Ramos (cell line): ENCODE measurements at regions not wholly inside any gene's neighbourhood (a gene's known extent, or its start where the extent isn't known, plus 50 kb on each side); places are given as distances from the start of the nearest gene placed in this dataset.

ENCODE experiments used
- in situ Hi-C: fragments of 300-500 bp; cut with MboI; formaldehyde crosslinking; loops from one replicate; pipeline ENCODE4 v1.14.3; 2022; ENCODE audit warnings: low sequenced_read_pairs; ENCODE audit not compliant: unreplicated experiment

DNA sequence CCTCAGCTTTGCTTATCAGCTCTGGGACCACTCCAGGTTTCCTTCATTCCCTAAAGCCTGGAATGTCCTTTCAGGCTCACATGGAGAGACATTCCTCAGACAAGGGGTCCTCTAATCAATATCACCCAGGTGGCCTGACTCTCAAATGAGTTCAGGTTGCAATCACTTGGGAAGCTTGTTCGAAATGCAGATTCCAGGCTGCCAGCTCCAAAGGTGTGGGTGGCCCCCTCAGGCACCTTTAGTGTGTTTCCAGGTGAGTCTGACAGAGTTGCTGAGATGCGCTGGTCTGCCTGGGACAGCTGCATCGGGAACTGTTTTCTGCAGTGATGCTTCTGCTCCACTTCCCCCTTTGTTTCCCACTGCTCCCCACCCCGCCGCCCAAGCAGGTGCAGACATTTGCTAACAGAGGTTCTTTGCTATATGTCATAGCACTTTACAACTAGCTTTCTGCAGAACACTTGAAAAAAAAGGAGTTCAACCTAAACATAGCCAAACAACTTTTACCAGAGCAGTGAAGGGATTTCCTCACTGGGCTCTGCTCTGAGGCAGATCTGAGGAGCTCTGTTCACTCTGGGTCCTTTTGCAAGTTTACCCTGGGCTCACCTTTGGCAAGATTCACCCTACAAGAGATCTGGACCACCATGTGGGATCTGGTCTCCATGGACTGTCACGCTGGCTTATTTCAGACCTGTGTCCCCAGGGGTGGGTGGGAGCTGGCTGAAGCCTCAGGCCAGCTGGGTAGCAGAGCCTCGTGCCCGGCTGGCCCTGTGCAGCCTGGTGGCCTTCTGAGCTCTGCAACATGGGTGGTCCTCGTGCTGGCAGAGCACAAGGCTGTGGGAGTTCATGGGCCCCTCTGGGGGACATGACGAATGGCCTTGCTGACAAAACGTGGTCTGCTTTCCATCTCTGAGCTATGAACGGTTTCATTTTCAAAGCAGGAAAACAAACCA lies 539.6 kb downstream of the CCDC171 start:
- in situ Hi-C loops = no loop called here

DNA sequence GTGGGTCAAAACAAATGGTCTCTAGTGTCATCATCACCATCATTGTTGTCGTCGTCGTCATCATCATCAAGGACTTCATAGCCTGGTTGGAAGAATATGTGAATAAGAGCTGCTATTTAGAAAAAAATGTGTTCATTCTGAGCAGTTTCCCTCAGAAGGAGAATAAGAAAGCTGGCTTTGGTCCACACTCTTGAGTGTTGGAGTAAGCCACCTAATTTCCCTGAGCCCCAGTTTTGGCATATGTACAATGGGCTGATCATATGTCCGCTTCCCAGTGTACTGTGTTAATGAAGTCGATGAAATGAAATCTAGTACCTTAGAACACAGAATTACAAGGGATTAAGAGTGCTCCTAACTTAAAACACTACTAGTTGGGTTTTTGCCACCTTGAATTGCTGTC lies 545.5 kb downstream of the CCDC171 start:
- in situ Hi-C loops = no loop called here

DNA sequence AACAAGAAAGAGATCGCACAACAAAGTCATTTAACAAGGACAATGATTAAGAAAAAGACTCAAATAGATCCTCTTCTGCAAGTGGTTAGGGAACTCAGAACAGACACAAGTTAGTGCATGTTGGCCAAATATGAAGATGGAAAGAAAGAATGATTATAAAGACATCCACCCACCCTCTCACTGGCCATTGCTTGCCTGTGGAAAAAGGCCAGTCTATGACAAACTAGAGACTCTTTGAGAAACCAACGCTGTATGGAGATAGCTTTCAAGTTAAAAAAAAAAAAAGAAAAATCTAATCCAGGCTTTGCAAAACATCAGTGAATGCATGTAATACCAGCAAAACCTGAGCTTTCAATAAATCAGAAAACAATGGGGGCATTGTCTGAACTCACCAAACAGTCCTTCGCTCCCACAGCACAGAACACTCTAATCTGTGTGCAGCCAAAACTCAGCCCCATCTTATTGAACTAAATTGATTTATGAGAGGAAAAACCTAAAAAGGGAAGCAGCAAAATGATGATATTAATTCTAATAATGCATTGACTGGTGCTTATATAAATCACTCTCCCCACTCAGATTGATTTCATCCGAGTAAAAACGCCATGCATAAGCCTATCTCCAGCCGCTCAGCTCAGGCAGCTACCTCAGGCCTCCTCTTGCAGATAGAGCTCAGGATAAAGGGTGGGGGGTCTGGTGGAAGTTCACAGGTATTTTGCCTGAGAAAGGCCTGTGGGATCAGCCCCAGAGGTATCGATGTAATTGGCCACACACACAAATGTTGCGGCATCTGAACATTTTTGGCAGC lies 547.1 kb downstream of the CCDC171 start:
- in situ Hi-C loops = no loop called here

DNA sequence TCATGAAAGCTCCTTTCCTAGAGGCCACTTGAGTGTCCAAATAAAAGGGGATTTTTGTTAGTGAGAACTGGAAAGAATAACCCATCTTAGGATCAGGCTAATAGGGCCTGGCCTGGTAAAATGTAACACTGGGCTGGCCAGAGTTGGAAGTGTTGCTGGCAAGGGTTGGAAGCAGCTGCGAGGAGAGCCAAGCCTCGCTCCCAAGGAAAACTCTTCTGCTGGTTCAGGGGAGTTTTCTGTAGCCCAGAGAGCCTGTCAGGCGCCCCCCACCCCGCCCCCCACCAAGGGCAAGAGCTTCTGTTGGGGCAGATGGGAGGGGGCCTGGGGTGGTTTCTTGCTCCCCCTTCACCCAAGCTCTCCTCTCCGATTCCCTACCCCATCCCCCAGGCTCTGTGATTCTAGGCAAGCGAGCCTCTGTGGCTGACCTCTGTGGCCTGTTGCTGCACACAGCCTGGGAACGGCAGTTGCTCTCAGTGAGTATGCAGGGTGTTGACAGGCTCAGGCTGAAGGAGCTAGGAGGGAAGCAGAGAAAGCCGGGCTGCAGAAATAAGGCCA lies 547.8 kb downstream of the CCDC171 start:
- in situ Hi-C loops = no loop called here

DNA sequence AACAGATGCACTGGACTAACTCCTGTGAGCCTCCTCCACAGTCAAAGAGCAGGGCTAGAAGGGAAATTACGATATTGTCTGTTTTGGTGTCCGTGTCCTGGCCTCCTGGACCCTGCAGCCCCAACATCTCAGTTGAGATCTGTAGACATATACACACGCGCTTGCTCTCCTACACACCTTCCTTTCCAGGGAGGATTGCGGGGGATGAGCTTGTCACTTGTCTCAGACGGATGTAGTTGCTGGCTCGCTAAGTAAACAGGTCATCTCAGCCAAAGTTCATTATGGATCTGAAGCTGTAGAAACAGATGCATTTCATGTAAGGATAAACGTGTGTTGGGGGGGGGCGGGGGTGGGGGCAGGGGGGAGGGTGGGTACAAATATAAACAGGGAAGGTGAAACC lies 549.3 kb downstream of the CCDC171 start:
- in situ Hi-C loops = no loop called here

DNA sequence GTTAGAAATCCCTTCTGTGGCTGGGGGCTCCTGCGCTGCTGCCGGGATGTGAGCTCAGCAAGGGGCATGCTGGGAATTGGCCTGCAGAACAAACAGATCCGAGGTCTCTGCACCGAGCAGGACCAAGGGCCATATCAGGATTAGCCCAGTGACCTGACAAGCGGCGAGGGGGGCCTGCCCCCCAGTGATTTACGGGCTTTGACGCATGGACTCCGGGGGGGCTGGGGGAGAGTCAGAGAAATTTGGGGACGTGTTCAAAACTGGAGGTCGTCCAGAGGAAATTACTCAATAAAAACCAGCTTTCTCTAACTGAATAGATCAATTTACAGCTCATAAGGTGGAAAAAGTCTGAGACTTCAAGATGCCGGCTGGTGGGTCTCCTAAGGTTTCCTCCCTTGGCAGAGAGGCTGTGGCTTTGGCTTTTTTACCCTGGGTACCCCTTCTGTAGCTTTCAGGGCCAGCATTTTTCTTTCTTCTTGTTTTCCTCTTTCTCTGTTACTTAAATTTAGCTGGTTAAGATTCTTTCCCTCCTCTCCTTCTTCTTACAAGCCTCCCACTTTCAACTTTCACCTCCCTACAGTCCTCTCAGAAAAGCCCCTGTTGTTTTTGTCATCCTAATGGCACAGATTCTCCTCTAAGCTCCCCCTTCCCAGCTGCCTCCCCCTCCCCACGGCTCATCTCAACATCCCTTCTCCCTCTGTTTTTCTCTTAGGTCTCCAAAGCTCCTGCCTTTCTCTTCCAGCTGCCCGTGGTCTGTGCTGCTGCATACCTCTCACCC lies 551.0 kb downstream of the CCDC171 start:
- in situ Hi-C loops = no loop called here

DNA sequence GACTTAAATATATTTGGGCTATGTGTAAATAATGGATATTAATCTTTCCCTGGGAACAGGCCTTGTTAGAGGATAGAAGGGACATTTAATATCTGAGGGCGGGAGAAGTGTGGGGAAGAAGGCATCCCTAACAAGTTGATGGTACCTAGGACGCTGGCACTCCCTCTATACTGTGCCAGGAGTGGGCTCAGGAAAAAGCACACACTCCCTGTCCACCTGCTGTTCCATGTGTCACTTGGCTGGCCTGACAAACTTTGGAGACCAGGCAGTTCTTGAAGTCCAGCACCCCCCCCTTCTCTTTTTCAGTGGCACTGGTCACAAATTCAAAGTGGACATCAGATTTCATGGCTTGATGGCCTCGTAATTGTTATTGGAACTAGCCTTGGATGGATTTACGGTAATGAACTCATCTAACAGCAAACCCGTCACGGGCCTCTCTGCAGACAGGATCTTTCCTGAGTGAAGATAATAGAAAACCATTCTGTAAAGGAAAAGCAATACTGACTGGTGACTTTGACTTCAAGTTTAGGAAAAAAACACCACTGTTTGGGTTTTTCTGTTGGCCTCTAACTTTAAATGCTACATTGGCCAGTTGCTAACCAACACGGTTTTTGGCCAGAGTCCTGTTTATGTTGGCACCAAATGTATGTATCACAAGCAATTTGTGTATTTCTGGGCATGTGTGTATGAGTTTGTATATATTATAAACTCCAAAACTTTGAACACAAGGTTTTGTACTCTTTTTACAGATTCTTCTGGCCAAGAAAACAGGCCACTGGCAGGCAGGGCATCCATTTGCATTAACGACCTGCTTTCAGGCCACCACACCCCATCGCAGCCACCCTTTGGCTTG lies 552.6 kb downstream of the CCDC171 start:
- in situ Hi-C loops = no loop called here

DNA sequence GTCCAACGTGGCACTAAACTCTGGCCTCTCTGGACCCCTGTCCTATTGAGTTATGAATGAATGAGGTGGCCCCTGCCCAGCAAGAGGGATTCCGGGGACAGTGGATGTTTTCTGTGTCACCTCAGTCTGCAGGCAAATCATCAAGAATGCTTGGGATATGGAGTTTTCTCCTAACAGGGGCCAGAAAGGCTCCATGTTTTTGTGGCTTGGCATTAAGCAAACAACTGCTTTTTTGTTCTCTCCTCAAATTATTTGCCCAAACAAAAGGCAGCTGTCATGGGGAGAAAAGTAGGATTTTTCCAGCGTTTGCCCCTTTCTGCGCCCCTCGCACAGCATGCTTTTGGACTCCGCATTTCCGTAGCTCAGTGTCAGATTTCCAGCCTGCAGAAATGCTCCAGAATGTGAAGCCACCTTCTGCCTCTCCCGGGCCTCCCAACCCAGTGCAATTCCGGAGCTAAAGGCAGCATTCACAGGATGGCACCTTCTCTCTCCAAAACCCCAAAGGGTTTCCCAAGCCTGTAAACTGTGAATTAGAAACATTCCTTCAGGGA lies 553.3 kb downstream of the CCDC171 start:
- in situ Hi-C loops = no loop called here

DNA sequence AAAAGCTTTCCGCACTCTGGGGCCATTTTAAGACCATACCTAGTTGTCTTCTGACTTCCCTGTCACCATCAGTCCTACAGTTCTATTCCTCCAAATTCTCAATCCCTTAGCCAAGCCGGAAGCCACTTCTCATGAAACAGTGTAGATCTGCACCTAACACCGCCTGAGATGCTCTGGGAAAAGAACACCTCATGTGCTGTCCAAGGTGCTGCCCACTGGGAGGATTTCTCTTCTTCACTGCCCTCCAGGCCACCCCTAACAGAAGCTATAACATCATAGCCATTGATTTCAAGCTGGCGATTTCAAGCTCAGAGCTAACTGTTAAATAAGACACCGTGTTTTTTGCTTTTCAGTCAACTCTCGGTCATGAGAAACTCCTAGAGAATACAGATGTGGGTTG lies 559.3 kb downstream of the CCDC171 start:
- in situ Hi-C loops = no loop called here

DNA sequence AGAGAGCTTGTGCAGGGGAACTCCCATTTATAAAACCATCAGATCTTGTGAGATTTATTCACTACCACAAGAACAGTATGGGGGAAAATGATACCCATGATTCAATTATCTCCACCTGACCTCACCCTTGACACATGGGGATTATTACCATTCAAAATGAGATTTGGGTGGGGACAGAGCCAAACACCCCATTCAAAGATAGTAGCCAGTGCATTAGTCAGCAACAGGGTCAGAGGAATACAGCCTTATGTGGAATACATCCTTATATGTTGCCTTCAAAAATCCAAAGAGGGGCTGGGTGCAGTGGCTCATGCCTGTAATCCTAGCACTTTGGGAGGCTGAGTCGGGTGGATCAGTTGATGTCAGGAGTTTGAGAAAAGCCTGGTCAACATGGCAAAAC lies 563.2 kb downstream of the CCDC171 start:
- in situ Hi-C loops = no loop called here

DNA sequence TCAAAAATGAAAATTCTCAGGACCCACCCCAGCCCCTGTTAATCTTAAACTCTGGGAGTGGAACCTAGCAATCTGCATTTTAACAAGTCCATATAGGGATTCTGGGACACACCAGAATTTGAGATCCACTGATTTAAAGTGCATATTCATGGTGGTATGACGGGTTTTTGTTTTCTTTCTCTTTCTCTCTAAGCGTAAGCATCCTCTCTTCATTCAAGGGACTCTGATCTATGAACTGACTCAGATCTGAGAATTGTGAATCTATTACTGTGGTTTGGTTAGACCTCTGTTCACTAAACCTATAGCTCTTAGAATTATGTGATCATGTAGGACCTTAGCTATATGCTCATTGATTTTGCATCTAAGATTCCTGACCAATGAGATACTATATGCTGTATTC lies 565.2 kb downstream of the CCDC171 start:
- in situ Hi-C loops = no loop called here

DNA sequence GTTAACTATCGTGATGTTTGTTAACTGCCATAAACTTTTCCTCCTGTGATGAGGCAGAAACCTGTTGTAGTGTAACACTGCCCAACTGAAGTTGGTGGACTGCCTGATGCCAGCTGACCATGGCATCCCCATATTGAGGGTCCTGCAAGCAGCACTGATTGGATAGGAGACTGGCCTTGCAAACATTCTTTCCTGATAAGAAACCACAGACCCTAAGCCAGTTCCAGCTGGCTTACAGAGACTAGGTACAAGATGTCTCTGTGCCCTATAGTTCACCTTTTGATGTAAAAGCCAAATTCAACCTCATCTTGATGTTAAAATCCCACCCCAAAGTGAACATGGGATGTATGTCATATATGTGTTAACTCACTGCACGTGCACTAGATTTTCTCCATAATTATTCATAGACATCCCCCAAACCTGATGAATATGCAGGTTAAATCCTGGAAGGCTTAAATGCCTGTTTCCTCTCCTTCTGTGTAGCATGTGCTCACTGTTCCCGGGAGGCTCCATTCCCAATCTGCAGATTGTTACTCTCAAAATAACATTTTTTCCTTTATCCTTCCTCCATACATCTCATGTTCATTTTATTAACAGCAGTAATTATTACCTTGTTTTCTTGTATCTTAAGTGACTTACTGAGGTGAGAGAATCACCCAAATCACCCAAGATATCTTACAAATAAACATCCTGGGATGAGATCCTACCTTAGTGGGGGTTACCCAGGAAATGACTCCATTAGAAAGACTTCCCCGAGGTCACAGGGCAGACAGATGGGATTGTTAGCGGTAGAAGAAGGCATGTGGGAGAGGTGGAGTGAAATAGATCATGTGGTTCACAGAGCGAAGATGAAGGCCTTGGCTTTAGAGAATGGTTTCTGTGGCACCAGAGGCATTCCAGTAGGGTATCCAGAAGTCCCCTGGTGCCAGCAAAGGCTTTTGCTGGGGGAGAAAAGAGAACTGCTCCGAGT lies 566.7 kb downstream of the CCDC171 start:
- in situ Hi-C loops = no loop called here

DNA sequence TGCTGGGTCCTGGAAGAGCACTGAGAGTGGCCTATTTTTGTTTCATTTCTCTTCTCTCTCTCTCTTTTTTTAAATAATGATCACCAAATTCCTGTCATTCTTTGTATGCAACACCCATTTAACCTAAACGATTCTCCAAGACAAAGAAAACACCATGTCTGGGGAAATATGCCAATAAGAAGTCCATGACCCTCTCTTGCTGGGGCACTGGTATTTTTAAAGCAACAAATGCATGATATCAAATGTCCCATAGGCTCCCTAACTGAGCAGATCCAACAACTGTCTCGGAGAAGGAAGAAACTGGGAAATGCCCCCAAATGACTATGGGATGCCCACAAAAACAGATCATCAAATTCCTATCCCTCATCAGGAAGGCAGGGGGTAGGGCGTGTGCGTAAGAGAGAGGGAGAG lies 567.4 kb downstream of the CCDC171 start:
- in situ Hi-C loops = no loop called here

DNA sequence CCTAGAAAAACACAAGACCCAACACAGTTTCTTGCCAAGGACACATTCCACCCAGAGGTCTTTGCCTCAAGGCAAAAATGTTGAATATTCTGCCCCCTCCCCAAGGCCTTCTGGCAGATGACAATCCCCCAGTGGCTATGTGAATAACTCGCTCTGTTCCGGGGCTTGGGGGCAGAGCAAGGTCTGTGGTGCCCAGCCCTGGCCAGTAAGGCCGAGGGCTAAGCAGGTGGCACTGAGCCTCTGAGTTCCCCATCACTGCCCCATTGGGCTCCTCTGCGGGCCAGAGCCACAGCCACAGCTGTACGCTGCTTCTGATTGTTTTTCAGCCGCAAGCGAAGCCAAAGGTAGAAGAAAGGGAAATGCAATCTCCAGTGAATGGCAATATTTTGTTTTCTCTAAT lies 567.9 kb downstream of the CCDC171 start:
- in situ Hi-C loops = no loop called here

DNA sequence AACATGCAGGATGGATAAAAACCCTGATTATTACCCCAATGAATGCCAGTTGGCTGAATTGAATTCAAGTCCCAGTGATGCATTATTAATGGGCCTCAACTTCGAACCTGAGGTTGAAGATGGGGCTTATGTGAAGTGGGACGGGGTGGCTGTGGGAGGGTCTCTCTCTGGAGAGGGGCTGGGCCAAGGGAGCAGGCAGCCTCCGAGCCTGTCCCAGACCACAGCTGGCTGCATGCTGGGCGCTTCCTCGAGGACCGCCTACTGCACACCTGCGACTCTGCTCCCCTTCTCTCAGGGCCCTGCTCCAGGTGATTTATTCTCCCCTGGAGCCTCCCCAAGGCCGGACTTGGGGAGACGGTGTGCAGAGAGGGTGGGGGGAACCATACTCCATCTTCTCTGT lies 568.3 kb downstream of the CCDC171 start:
- in situ Hi-C loops = no loop called here

DNA sequence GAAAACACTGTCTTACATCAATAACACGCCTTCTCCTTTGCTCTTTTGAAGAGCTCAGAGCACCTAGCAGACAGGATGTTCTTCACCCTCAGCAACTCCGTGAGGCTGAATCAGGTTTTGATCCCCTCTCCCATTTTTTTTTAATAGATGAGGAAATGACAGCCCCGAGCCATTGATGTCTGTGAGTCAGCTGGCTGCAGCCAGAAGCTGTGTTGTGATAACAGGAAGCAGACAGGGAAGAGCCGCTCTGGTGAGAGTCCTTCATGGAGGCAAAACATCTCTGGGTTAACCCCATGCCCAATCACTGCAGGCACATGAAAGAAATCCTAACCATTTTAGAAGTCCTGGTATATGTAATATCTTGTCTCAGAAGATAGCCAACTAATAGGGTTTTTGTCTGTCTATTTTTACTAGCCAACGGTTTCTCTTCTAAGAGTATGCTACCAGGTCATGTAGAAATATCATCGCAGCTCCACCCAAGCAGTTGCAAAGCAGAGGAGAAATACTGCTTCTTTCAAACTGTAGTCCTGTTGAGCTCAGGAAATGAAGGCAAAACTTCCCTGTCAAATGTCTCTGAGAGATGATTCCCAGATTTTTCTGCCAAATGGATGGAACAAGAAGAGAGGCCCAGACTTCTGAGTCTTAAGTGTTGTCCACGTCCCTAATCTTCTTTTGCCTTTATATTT lies 568.9 kb downstream of the CCDC171 start:
- in situ Hi-C loops = no loop called here

DNA sequence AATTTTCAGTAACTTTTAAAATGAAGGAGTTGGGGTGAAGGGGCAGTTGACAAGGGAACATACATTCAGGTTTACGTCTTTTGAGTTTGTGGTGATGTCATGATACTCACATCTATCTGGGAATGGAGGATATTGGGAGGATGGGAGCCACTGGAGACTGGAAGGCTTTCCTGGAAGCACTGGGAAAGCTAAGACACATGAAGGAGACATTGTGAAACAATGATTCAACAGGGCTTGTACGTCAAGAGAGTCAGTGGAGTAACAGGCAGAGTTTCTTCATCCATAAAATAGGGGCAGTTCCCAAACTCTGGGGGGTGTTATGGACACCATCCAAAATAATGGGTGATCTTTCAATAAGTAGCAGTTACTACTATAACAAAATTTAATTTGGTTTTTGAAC lies 572.8 kb downstream of the CCDC171 start:
- in situ Hi-C loops = loop anchor here (25.0 kb wide), 1 partner anchor 263 kb away; no protein-coding TSS in a partner anchor
